ENCODE measurements at regions not wholly inside any gene's neighbourhood (a gene's known extent, or its start where the extent isn't known, plus 50 kb on each side); places are given as distances from the start of the nearest gene placed in this dataset.
"Not testable (repeated sequence)": the region's sequence is repeated elsewhere in the genome, so short reads cannot be mapped to it uniquely, and the experiment has no call there.

GRCh38 chr10:27345455-27345920 lies 104.9 kb upstream of the ACBD5 start:
- H3K27me3 ChIP-seq = no peaks in the 10 kb centered on the region
- TF ChIP-seq CTCF (IDR thresholded peaks at IDR 0.05; ENCODE audit: low read depth, low read length) = no peak
- no peak for DNase-seq
- no peak overlapping the region for H3K4me3 ChIP-seq (ENCODE audit: low read depth, low read length)
- H3K4me1 ChIP-seq = peaks cover 5% of the 10 kb centered on the region
- H3K9me3 ChIP-seq = no peaks in the 10 kb centered on the region
- no peaks in the 10 kb centered on the region for H3K36me3 ChIP-seq

GRCh38 chr10:27344568-27345454 lies 104.2 kb upstream of the ACBD5 start:
- Histone ChIP-seq H3K27me3 (no peaks in the 10 kb centered on the region), H3K4me1 (peaks cover 5% of the 10 kb centered on the region), H3K36me3 (no peaks in the 10 kb centered on the region), H3K9me3 (no peaks in the 10 kb centered on the region), H3K4me3 (ENCODE audit: low read depth, low read length) (no peak overlapping the region)
- no peak for TF ChIP-seq CTCF (IDR thresholded peaks at IDR 0.05; ENCODE audit: low read depth, low read length)
- no peak for DNase-seq

GRCh38 chr10:27341001-27341400 lies 100.4 kb upstream of the ACBD5 start:
- Histone ChIP-seq H3K36me3 (no peaks in the 10 kb centered on the region), H3K4me1 (no peaks in the 10 kb centered on the region; the same call in 1 of the 2 replicates), H3K4me3 (ENCODE audit: low read depth, low read length) (no peak overlapping the region), H3K27me3 (no peaks in the 10 kb centered on the region), H3K9me3 (no peaks in the 10 kb centered on the region)
- no peak for TF ChIP-seq CTCF (IDR thresholded peaks at IDR 0.05; ENCODE audit: low read depth, low read length)
- no peak for DNase-seq

GRCh38 chr10:27335246-27335645 lies 94.6 kb upstream of the ACBD5 start:
- not testable (repeated sequence) for H3K27me3 ChIP-seq; DNase-seq; H3K4me1 ChIP-seq; H3K4me3 ChIP-seq (ENCODE audit: low read depth, low read length); H3K36me3 ChIP-seq; H3K9me3 ChIP-seq

- DNase-seq = peak; percentile 37
- no peaks in the 10 kb centered on the region for H3K36me3 ChIP-seq
- no peaks in the 10 kb centered on the region for H3K9me3 ChIP-seq
- H3K27me3 ChIP-seq = no peaks in the 10 kb centered on the region
- H3K4me1 ChIP-seq = peaks cover 5% of the 10 kb centered on the region; the same call in 1 of the 2 replicates
- TF ChIP-seq CTCF (IDR thresholded peaks at IDR 0.05; ENCODE audit: low read depth, low read length) = no peak
- no peak overlapping the region for H3K4me3 ChIP-seq (ENCODE audit: low read depth, low read length)
These were observed 89.5 kb upstream of the ACBD5 start for GRCh38 chr10:27330074-27330473.

- H3K4me1 ChIP-seq = peaks cover 8% of the 10 kb centered on the region
- H3K36me3 ChIP-seq = no peaks in the 10 kb centered on the region
- no peak for TF ChIP-seq CTCF (IDR thresholded peaks at IDR 0.05; ENCODE audit: low read depth, low read length)
- peak; percentile 49 for DNase-seq
- H3K27me3 ChIP-seq = no peaks in the 10 kb centered on the region
- no peaks in the 10 kb centered on the region for H3K9me3 ChIP-seq
- no peak overlapping the region for H3K4me3 ChIP-seq (ENCODE audit: low read depth, low read length)
These were observed 88.3 kb upstream of the ACBD5 start for GRCh38 chr10:27328946-27329345.

- H3K36me3 ChIP-seq; H3K9me3 ChIP-seq; H3K27me3 ChIP-seq; DNase-seq; H3K4me3 ChIP-seq (ENCODE audit: low read depth, low read length): not testable (repeated sequence)
- peaks cover 11% of the 10 kb centered on the region for H3K4me1 ChIP-seq
These were observed 86.2 kb upstream of the ACBD5 start for GRCh38 chr10:27326748-27327147.
